Common myeloid progenitor, CD34-positive (primary cell): ENCODE measurements at regions not wholly inside any gene's neighbourhood (a gene's known extent, or its start where the extent isn't known, plus 50 kb on each side); places are given as distances from the start of the nearest gene placed in this dataset.

Experiments used
- CTCF ChIA-PET: fragments of 350-600 bp; sonication (Branson Sonifier 250); formaldehyde crosslinking; loops from one replicate; lab custom pipeline; 2021; ENCODE audit warnings: antibody characterized with exemption; lab: Charles Lee
- POLR2A ChIA-PET: fragments of 350-600 bp; sonication (Branson Sonifier 250); formaldehyde crosslinking; loops from one replicate; lab custom pipeline; 2021; ENCODE audit warnings: antibody characterized with exemption; lab: Charles Lee
- DNase-seq, 3 donors: peaks; one replicate each; pipeline versions ENCODE4 v3.0.0 to v3.0.0-alpha.2; 2013
- H3K27ac ChIP-seq, 2 experiments: 1 replicate in 1 of 2; 2 replicates in 1 of 2; pipeline ENCODE4 v1.7.0; 2013; ENCODE audit warnings: inconsistent platforms in 2 of 2, low read length in 2 of 2, mild to moderate bottlenecking in 2 of 2, low read depth in 1 of 2, moderate library complexity in 1 of 2; ENCODE audit not compliant: severe bottlenecking in 2 of 2, insufficient read depth in 1 of 2, poor library complexity in 1 of 2
- H3K27me3 ChIP-seq, 5 experiments: replicated peaks in 2 of 5; 1 replicate in 3 of 5; 2 replicates in 2 of 5; pipeline versions ENCODE4 v1.6.1 to v1.7.0; 2013; ENCODE audit warnings: low read length in 4 of 5, mild to moderate bottlenecking in 2 of 5, moderate library complexity in 2 of 5, inconsistent platforms in 1 of 5; ENCODE audit not compliant: insufficient read depth in 5 of 5, control insufficient read depth in 4 of 5
- H3K36me3 ChIP-seq, 4 experiments: 1 replicate in 2 of 4; 2 replicates in 2 of 4; pipeline versions ENCODE4 v1.6.1 to v1.7.0; 2013; ENCODE audit warnings: low read length in 3 of 4, control low read depth in 1 of 4, mild to moderate bottlenecking in 1 of 4; ENCODE audit not compliant: control insufficient read depth in 4 of 4, insufficient read depth in 4 of 4
- H3K4me1 ChIP-seq, 4 experiments: 1 replicate in 3 of 4; 2 replicates in 1 of 4; pipeline versions ENCODE4 v1.6.1 to v1.7.1; 2013; ENCODE audit warnings: low read length in 3 of 4, mild to moderate bottlenecking in 3 of 4, control low read depth in 1 of 4, inconsistent platforms in 1 of 4, moderate library complexity in 1 of 4; ENCODE audit not compliant: control insufficient read depth in 4 of 4, insufficient read depth in 4 of 4; ENCODE audit errors: control extremely low read depth in 1 of 4
- H3K4me3 ChIP-seq, 7 experiments: 1 replicate in 4 of 7; 2 replicates in 3 of 7; pipeline versions ENCODE4 v1.5.1 to v1.7.0; 2013; ENCODE audit warnings: mild to moderate bottlenecking in 7 of 7, low read length in 6 of 7, moderate library complexity in 6 of 7, inconsistent platforms in 2 of 7, low read depth in 2 of 7, control low read depth in 1 of 7; ENCODE audit not compliant: insufficient read depth in 4 of 7, control insufficient read depth in 1 of 7; ENCODE audit errors: extremely low read depth in 1 of 7
- H3K9me3 ChIP-seq, 5 experiments: 1 replicate in 4 of 5; 2 replicates in 1 of 5; pipeline versions ENCODE4 v1.6.1 to v1.7.1; 2013; ENCODE audit warnings: low read length in 4 of 5, mild to moderate bottlenecking in 2 of 5, inconsistent platforms in 1 of 5, low read depth in 1 of 5, moderate library complexity in 1 of 5; ENCODE audit not compliant: control insufficient read depth in 4 of 5, insufficient read depth in 2 of 5; ENCODE audit errors: control extremely low read depth in 1 of 5
- WGBS: methylation state at CpG from one replicate; pipeline ENCODE4 v1.1.5; 2013; ENCODE audit not compliant: insufficient coverage; 5-methylcytosine and 5-hydroxymethylcytosine counted together

GRCh38 chr2:109064660-109065390 lies 64.2 kb upstream of the SH3RF3 start:
- ChIA-PET POLR2A (no interaction called here), CTCF (interaction anchor here (0.7 kb wide), 1 partner anchor 18 kb away, joined by 3 read pairs; no protein-coding TSS in a partner anchor)
- Histone ChIP-seq H3K4me3 (no peak overlapping the region), H3K27ac (no peak overlapping the region), H3K27me3 (no peaks in the 10 kb centered on the region), H3K36me3 (no peaks in the 10 kb centered on the region), H3K4me1 (peaks cover 0 to 3% (median under 1%) of the 10 kb centered on the region in 4 experiments), H3K9me3 (no peaks in the 10 kb centered on the region)
- WGBS: 96% methylated on average over 4 of the region's 4 CpGs
- no peak for DNase-seq

GRCh38 chr2:109062859-109063700 lies 65.9 kb upstream of the SH3RF3 start:
- Histone ChIP-seq H3K4me1 (peaks cover 0 to 18% (median 8%) of the 10 kb centered on the region in 4 experiments), H3K36me3 (no peaks in the 10 kb centered on the region), H3K4me3 (no peak overlapping the region), H3K9me3 (no peaks in the 10 kb centered on the region), H3K27me3 (no peaks in the 10 kb centered on the region), H3K27ac (no peak overlapping the region)
- POLR2A ChIA-PET: no interaction called here
- CTCF ChIA-PET: no interaction called here
- 94% methylated on average over 19 of the region's 19 CpGs for WGBS
- no peak for DNase-seq

GRCh38 chr2:109062145-109062858 lies 66.7 kb upstream of the SH3RF3 start:
- POLR2A ChIA-PET: no interaction called here
- DNase-seq: no peak
- H3K27ac ChIP-seq: no peak overlapping the region
- H3K9me3 ChIP-seq: no peaks in the 10 kb centered on the region
- peaks cover 0 to 25% (median 14%) of the 10 kb centered on the region in 4 experiments for H3K4me1 ChIP-seq
- H3K36me3 ChIP-seq: no peaks in the 10 kb centered on the region
- 82% methylated on average over 5 of the region's 7 CpGs for WGBS
- no peaks in the 10 kb centered on the region for H3K27me3 ChIP-seq
- CTCF ChIA-PET: no interaction called here
- H3K4me3 ChIP-seq: no peak overlapping the region

GRCh38 chr2:109061736-109062135 lies 67.3 kb upstream of the SH3RF3 start:
- Histone ChIP-seq H3K36me3 (no peaks in the 10 kb centered on the region), H3K9me3 (no peaks in the 10 kb centered on the region), H3K27ac (no peak overlapping the region), H3K27me3 (no peaks in the 10 kb centered on the region), H3K4me3 (no peak overlapping the region), H3K4me1 (peaks cover 0 to 27% (median 14%) of the 10 kb centered on the region in 4 experiments)
- ChIA-PET POLR2A (no interaction called here), CTCF (no interaction called here)
- 90% methylated on average over 2 of the region's 4 CpGs for WGBS
- no peak for DNase-seq

- POLR2A ChIA-PET: no interaction called here
- DNase-seq: no peak
- H3K27ac ChIP-seq: no peak overlapping the region
- H3K9me3 ChIP-seq: no peaks in the 10 kb centered on the region
- no CpG with 5 or more reads among the region's 3 CpGs for WGBS
- H3K4me3 ChIP-seq: no peak overlapping the region
- H3K27me3 ChIP-seq: no peaks in the 10 kb centered on the region
- CTCF ChIA-PET: no interaction called here
- H3K36me3 ChIP-seq: no peaks in the 10 kb centered on the region
- peaks cover 0 to 27% (median 14%) of the 10 kb centered on the region in 4 experiments for H3K4me1 ChIP-seq
Observed at GRCh38 chr2:109060496-109060895, 68.5 kb upstream of the SH3RF3 start.

GRCh38 chr2:109059474-109060165 lies 69.4 kb upstream of the SH3RF3 start:
- H3K9me3 ChIP-seq: no peaks in the 10 kb centered on the region
- H3K27me3 ChIP-seq: no peaks in the 10 kb centered on the region
- H3K4me3 ChIP-seq: no peak overlapping the region
- DNase-seq: no peak
- H3K4me1 ChIP-seq: peaks cover 0 to 27% (median 14%) of the 10 kb centered on the region in 4 experiments
- no peak overlapping the region for H3K27ac ChIP-seq
- ChIA-PET CTCF (interaction anchor here (1.1 kb wide), 1 partner anchor 10 kb away, joined by 3 read pairs; no protein-coding TSS in a partner anchor), POLR2A (no interaction called here)
- no peaks in the 10 kb centered on the region for H3K36me3 ChIP-seq
- 63% methylated on average over 5 of the region's 7 CpGs for WGBS
